Right lobe of liver (tissue), 4 donors: ENCODE measurements at regions not wholly inside any gene's neighbourhood (a gene's known extent, or its start where the extent isn't known, plus 50 kb on each side); places are given as distances from the start of the nearest gene placed in this dataset.
"Not testable (repeated sequence)": the region's sequence is repeated elsewhere in the genome, so short reads cannot be mapped to it uniquely, and the experiment has no call there.

Source experiments
- CTCF ChIP-seq, 4 donors: fragments of 200-600 bp in 3 of 4; fragments of 450-650 bp in 1 of 4; IDR thresholded peaks; one replicate each; pipeline versions ENCODE4 v1.5.1 to v1.8.0; 2016 to 2022; ENCODE audit warnings: antibody characterized with exemption in 4 of 4, mild to moderate bottlenecking in 2 of 4
- POLR2A ChIP-seq: fragments of 450-650 bp; IDR thresholded peaks from one replicate; pipeline ENCODE4 v1.6.1; 2017; ENCODE audit warnings: antibody characterized with exemption, mild to moderate bottlenecking
- donor health status: DM: no; HTN: no; CAD: no.
- donor health status: DM: no; HTN: no; CAD: no.
- donor health status: DM: no; HTN: yes; CAD: no.

GRCh38 chr9:97248252-97248651, 59.2 kb upstream of the CCDC180 start:
- not testable (repeated sequence) for TF ChIP-seq CTCF (IDR thresholded peaks at IDR 0.05); POLR2A
